Fibroblast of skin of back (primary cell): ENCODE measurements at regions not wholly inside any gene's neighbourhood (a gene's known extent, or its start where the extent isn't known, plus 50 kb on each side); places are given as distances from the start of the nearest gene placed in this dataset.

Experiments used
- DNase-seq: peaks from one replicate; pipeline ENCODE4 v3.0.0-alpha.2; 2013

GRCh38 chr13:59587030-59587429, 576.7 kb downstream of the DIAPH3 start:
- no peak for DNase-seq

GRCh38 chr13:59587971-59588716, 575.6 kb downstream of the DIAPH3 start:
- DNase-seq = no peak

GRCh38 chr13:59588717-59589067, 575.0 kb downstream of the DIAPH3 start:
- no peak for DNase-seq

DNA sequence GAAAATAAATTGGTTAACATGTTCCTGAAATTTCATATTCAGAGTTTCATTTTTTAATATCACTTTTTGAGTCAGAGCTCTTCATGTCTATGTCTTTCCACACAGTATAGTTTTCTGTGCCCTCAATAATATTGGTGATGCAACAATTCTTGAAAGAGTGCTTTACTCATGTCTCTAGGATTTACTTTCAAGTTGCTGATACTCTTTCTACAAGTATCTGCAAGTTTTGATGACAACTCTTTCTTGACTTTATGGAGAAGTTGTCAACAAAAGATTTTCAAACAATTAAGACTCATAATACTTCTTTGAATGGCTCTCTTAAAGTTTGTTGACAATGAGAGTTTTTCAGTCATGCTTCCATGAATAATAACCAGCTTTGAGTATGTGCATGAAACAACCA, 561.7 kb downstream of the DIAPH3 start:
- DNase-seq = no peak

- no peak for DNase-seq
These were observed 560.1 kb downstream of the DIAPH3 start for GRCh38 chr13:59603646-59604045.

DNA sequence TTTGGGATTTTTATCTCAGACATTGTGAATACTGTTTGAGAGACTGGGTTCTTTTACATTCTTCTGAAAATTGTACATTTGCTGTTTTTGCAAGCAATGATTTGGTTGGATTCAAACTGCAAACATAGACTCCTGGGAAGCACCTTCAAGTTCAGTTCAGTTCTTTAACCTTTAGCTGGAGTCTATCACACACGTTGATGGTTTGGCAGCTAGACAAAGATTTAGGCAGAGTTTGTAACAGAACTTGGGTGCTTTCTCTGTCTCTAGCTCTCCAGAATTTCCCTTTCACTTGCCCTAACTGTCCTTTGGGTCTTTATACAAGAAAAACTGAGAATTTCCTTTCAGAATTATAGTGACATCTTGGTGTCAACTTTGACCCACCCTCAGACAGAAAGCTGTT, 556.6 kb downstream of the DIAPH3 start:
- DNase-seq = no peak

DNA sequence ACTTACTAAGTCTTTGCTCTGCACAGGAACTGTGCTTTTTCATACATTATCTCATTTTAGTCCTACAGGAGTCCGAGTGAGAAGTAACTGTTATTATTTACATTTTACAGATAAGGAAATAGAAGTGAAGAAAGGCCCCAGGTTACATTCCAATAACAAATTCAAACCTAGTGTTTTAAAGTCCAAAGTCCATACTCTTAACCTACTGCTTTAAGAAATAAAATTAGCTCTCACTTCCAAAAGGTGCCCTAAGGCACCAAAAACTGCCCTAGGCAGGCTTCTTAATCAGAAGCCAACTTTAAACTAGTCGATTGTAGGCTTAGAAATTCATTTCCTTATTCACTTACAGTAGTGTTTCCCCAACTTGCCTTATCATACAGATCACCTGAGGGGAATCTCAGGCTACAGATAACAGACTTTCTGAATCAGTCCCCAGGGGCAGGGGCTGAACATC, 555.9 kb downstream of the DIAPH3 start:
- no peak for DNase-seq

DNA sequence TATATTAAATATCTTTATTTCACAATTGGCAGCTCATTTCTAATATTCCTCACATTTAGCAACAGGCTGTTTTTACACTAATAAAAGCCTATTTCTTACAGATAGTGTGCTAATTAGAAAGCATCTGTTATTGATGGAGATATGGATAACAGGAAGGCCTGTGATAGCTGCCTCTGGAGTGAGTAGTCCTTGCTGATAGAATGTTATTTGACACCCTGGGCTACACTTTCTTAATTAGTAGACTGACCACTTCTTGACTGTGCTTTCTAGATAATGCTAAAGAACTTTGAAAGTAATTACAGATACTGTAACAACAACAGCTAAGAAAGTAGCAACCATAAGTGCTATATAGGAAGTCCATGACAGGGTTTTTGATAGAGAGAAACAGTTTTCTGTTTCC, 554.3 kb downstream of the DIAPH3 start:
- DNase-seq = no peak
